ENCODE measurements at regions not wholly inside any gene's neighbourhood (a gene's known extent, or its start where the extent isn't known, plus 50 kb on each side); places are given as distances from the start of the nearest gene placed in this dataset.
A peak's percentile ranks its signal among the peaks of the same experiment; 100 is the strongest.

GRCh38 chr5:167481345-167481744, 810.1 kb upstream of the WWC1 start:
- DNase-seq: no peak

GRCh38 chr5:167482555-167482954, 808.9 kb upstream of the WWC1 start:
- no peak for DNase-seq

GRCh38 chr5:167485061-167485774, 806.2 kb upstream of the WWC1 start:
- no peak for DNase-seq

GRCh38 chr5:167488371-167488770, 803.1 kb upstream of the WWC1 start:
- DNase-seq: no peak

- DNase-seq: no peak
Observed at GRCh38 chr5:167489202-167489601, 802.2 kb upstream of the WWC1 start.

- DNase-seq: no peak
Observed at GRCh38 chr5:167503926-167504720, 787.3 kb upstream of the WWC1 start.

- no peak for DNase-seq
Observed at GRCh38 chr5:167507463-167508233, 783.8 kb upstream of the WWC1 start.

GRCh38 chr5:167509076-167509475, 782.4 kb upstream of the WWC1 start:
- DNase-seq: no peak

GRCh38 chr5:167511276-167511675, 780.2 kb upstream of the WWC1 start:
- no peak for DNase-seq

- no peak for DNase-seq
Observed at GRCh38 chr5:167512111-167512510, 779.3 kb upstream of the WWC1 start.

GRCh38 chr5:167513381-167513780, 778.1 kb upstream of the WWC1 start:
- no peak for DNase-seq

- no peak for DNase-seq
Observed at GRCh38 chr5:167514461-167514860, 777.0 kb upstream of the WWC1 start.

- no peak for DNase-seq
Observed at GRCh38 chr5:167525004-167525403, 766.4 kb upstream of the WWC1 start.

GRCh38 chr5:167528651-167529050, 762.8 kb upstream of the WWC1 start:
- DNase-seq: no peak

GRCh38 chr5:167530548-167530947, 760.9 kb upstream of the WWC1 start:
- DNase-seq: no peak

- DNase-seq: peak in 1 of 58 donors; percentile 1
Observed at GRCh38 chr5:167533814-167534795, 757.3 kb upstream of the WWC1 start.

- DNase-seq: no peak
Observed at GRCh38 chr5:167539747-167540146, 751.7 kb upstream of the WWC1 start.

GRCh38 chr5:167546270-167546669, 745.2 kb upstream of the WWC1 start:
- no peak for DNase-seq

- DNase-seq: no peak
Observed at GRCh38 chr5:167552356-167552755, 739.1 kb upstream of the WWC1 start.

GRCh38 chr5:167553511-167553910, 737.9 kb upstream of the WWC1 start:
- no peak for DNase-seq
